OCI-LY1 (cell line): ENCODE measurements at regions not wholly inside any gene's neighbourhood (a gene's known extent, or its start where the extent isn't known, plus 50 kb on each side); places are given as distances from the start of the nearest gene placed in this dataset.

Experiments
- H2AFZ ChIP-seq: fragments of 200-600 bp; sonication (generic), shearing (Covaris generic); 2 replicates; pipeline ENCODE4 v1.6.0; 2014; ENCODE audit warnings: antibody characterized with exemption, mild to moderate bottlenecking, low read length
- H3F3A ChIP-seq: fragments of 200-600 bp; sonication (generic), shearing (Covaris generic); 2 replicates; pipeline ENCODE4 v1.6.0; 2014; ENCODE audit warnings: mild to moderate bottlenecking, antibody characterized with exemption, low read length, moderate library complexity; ENCODE audit not compliant: insufficient read depth
- H3K27ac ChIP-seq: fragments of 200-600 bp; sonication (generic); 2 replicates; pipeline ENCODE4 v1.5.1; 2014; ENCODE audit warnings: low read length, mixed run types, mild to moderate bottlenecking, low read depth; ENCODE audit not compliant: poor library complexity, severe bottlenecking
- H3K27me3 ChIP-seq: fragments of 200-600 bp; sonication (generic); 2 replicates; pipeline ENCODE4 v1.6.0; 2014; ENCODE audit warnings: antibody characterized with exemption, mild to moderate bottlenecking, low read length, moderate library complexity; ENCODE audit not compliant: insufficient read depth
- H3K36me3 ChIP-seq: fragments of 200-600 bp; sonication (generic); 2 replicates; pipeline ENCODE4 v1.6.1; 2014; ENCODE audit warnings: mild to moderate bottlenecking, antibody characterized with exemption, low read length, moderate library complexity, mixed read lengths; ENCODE audit not compliant: insufficient read depth
- H3K4me1 ChIP-seq: fragments of 200-600 bp; sonication (generic); 2 replicates; pipeline ENCODE4 v1.5.1; 2014; ENCODE audit warnings: mild to moderate bottlenecking, low read length, moderate library complexity; ENCODE audit not compliant: insufficient read depth, severe bottlenecking
- H3K4me2 ChIP-seq: fragments of 200-600 bp; sonication (generic), shearing (Covaris generic); 2 replicates; pipeline ENCODE4 v1.6.1; 2014; ENCODE audit warnings: low read length
- H3K4me3 ChIP-seq: fragments of 200-600 bp; sonication (generic); 2 replicates; pipeline ENCODE4 v1.5.1; 2014; ENCODE audit warnings: low read length, low read depth, mild to moderate bottlenecking, mixed read lengths; ENCODE audit not compliant: poor library complexity, severe bottlenecking
- H3K79me2 ChIP-seq: fragments of 200-600 bp; shearing (Covaris generic); 2 replicates; pipeline ENCODE4 v1.6.1; 2016; ENCODE audit warnings: mixed run types, low read length, mixed read lengths; ENCODE audit not compliant: insufficient read depth
- H3K9ac ChIP-seq: fragments of 200-600 bp; sonication (generic), shearing (Covaris generic); 2 replicates; pipeline ENCODE4 v1.6.1; 2014; ENCODE audit warnings: mild to moderate bottlenecking, low read length, mixed read lengths
- H3K9me2 ChIP-seq: fragments of 200-600 bp; sonication (generic), shearing (Covaris generic); 2 replicates; pipeline ENCODE4 v1.6.1; 2014; ENCODE audit warnings: low read depth, mild to moderate bottlenecking, low read length, mixed read lengths
- H3K9me3 ChIP-seq: fragments of 200-600 bp; shearing (Covaris generic); 2 replicates; pipeline ENCODE4 v1.6.1; 2014; ENCODE audit warnings: low read length, mixed read lengths
- H4K20me1 ChIP-seq: fragments of 200-600 bp; sonication (generic), shearing (Covaris generic); 2 replicates; pipeline ENCODE4 v1.6.0; 2016; ENCODE audit warnings: mild to moderate bottlenecking, low read length; ENCODE audit not compliant: insufficient read depth
- CTCF ChIP-seq: fragments of 200-600 bp; sonication (generic), shearing (Covaris generic); IDR thresholded peaks from 2 replicates; pipeline ENCODE4 v1.5.1; 2017; ENCODE audit warnings: mild to moderate bottlenecking, antibody characterized with exemption, low read length, moderate library complexity, mixed read lengths
- EZH2 ChIP-seq: fragments of 200-600 bp; sonication (generic), shearing (Covaris generic); IDR thresholded peaks from 2 replicates; pipeline ENCODE4 v1.8.0; 2017; ENCODE audit warnings: borderline replicate concordance, mixed run types, mild to moderate bottlenecking, antibody characterized with exemption, low read length, moderate library complexity, mixed read lengths

- H3K27ac ChIP-seq, result no peak overlapping the region
- H3K79me2 ChIP-seq, result no peaks in the 10 kb centered on the region
- no peaks in the 10 kb centered on the region for H3K9me3 ChIP-seq
- no peak overlapping the region for H2AFZ ChIP-seq
- H3K27me3 ChIP-seq, result no peaks in the 10 kb centered on the region
- no peak overlapping the region for H3K9ac ChIP-seq
- no peaks in the 10 kb centered on the region for H4K20me1 ChIP-seq
- H3K4me2 ChIP-seq, result no peak overlapping the region
- H3K4me3 ChIP-seq, result no peak overlapping the region
- no peaks in the 10 kb centered on the region for H3K9me2 ChIP-seq
- no peaks in the 10 kb centered on the region for H3K4me1 ChIP-seq
- H3F3A ChIP-seq, result no peaks in the 10 kb centered on the region
- no peaks in the 10 kb centered on the region for H3K36me3 ChIP-seq
- TF ChIP-seq EZH2, result no peak
- no peak for TF ChIP-seq CTCF
These were observed 850.9 kb upstream of the SLIT2 start for GRCh38 chr4:19400820-19401219.

DNA sequence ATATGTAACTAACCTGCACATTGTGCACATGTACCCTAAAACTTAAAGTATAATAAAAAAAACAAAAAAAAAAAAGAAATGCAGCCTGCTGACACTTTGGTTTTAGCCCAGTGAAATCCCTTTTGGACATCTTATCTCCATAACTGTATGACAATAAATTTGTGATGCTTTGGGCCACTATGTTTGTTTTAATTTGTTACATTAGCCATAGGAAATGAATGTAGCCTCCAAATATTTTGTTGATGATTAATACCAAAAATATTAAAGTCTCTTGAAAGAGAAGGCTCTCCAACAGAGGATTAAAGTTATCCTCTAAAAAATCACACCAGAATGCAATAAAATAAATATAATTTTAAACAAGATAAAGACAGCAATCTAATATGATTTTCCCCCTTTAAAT, 852.7 kb upstream of the SLIT2 start:
- H3F3A ChIP-seq, result no peaks in the 10 kb centered on the region
- no peaks in the 10 kb centered on the region for H3K9me3 ChIP-seq
- H4K20me1 ChIP-seq, result no peaks in the 10 kb centered on the region
- H2AFZ ChIP-seq, result no peak overlapping the region
- H3K27ac ChIP-seq, result no peak overlapping the region
- H3K27me3 ChIP-seq, result no peaks in the 10 kb centered on the region
- no peak overlapping the region for H3K9ac ChIP-seq
- no peak overlapping the region for H3K4me2 ChIP-seq
- H3K9me2 ChIP-seq, result no peaks in the 10 kb centered on the region
- H3K4me1 ChIP-seq, result no peaks in the 10 kb centered on the region
- no peak for TF ChIP-seq CTCF
- H3K36me3 ChIP-seq, result no peaks in the 10 kb centered on the region
- H3K4me3 ChIP-seq, result no peak overlapping the region
- H3K79me2 ChIP-seq, result no peaks in the 10 kb centered on the region

DNA sequence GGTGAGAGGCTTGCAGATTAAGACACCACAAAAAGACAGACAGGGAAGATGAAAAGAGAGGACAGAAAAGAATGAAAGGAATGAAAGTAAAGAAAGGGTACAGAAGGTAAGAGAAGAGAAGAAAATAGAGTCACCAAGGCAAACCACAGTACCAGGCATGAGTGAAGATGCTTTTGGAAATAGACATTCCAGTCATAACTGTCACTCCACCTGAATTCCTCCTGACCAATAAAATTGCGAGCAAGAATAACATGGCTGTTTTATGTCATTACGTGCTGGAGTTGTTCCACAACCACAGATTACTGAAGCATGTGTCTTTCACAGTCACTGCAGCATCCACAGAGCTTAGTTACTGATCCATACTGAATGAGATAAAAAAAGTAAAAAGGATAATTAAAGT, 864.9 kb upstream of the SLIT2 start:
- Histone ChIP-seq H3K27me3 (no peaks in the 10 kb centered on the region), H3K4me3 (no peak overlapping the region), H3K9me2 (no peaks in the 10 kb centered on the region)

More for the DNA sequence above, 864.9 kb upstream of the SLIT2 start:
- H3K9me3 ChIP-seq, result no peaks in the 10 kb centered on the region
- H3K4me1 ChIP-seq, result no peaks in the 10 kb centered on the region
- H3K79me2 ChIP-seq, result no peaks in the 10 kb centered on the region
- H4K20me1 ChIP-seq, result no peaks in the 10 kb centered on the region
- no peak overlapping the region for H3K27ac ChIP-seq
- H3K4me2 ChIP-seq, result no peak overlapping the region
- H3F3A ChIP-seq, result no peaks in the 10 kb centered on the region
- TF ChIP-seq EZH2 (no peak), CTCF (no peak)
- H3K9ac ChIP-seq, result no peak overlapping the region
- no peak overlapping the region for H2AFZ ChIP-seq
- H3K36me3 ChIP-seq, result no peaks in the 10 kb centered on the region
